ENCODE measurements at regions not wholly inside any gene's neighbourhood (a gene's known extent, or its start where the extent isn't known, plus 50 kb on each side); places are given as distances from the start of the nearest gene placed in this dataset.

DNA sequence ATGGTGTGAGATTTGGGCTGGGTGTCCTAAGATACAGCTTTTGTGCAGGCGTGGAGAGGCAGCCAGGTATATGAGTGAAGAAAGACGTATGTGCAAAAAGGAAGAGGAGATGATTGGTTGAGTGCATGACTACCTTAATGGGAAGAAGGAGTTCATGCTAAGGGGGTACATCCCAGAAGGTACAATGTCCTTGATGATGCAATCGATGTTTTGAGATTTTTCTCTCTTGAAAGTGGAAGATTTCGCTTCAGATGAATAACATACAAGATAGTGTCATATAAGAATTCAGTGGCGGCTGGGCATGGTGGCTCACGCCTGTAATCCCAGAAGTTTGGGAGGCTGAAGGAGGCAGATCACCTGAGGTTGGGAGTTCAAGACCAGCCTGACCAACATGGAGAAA is 357.1 kb downstream of the KLF12 start:
- TF ChIP-seq, protein P1, sequence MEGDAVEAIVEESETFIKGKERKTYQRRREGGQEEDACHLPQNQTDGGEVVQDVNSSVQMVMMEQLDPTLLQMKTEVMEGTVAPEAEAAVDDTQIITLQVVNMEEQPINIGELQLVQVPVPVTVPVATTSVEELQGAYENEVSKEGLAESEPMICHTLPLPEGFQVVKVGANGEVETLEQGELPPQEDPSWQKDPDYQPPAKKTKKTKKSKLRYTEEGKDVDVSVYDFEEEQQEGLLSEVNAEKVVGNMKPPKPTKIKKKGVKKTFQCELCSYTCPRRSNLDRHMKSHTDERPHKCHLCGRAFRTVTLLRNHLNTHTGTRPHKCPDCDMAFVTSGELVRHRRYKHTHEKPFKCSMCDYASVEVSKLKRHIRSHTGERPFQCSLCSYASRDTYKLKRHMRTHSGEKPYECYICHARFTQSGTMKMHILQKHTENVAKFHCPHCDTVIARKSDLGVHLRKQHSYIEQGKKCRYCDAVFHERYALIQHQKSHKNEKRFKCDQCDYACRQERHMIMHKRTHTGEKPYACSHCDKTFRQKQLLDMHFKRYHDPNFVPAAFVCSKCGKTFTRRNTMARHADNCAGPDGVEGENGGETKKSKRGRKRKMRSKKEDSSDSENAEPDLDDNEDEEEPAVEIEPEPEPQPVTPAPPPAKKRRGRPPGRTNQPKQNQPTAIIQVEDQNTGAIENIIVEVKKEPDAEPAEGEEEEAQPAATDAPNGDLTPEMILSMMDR (conservative IDR thresholded peaks at IDR 0.05; ENCODE audit: low read depth, low read length) = no peak
- no peak for TF ChIP-seq POLR2A (IDR thresholded peaks at IDR 0.05; ENCODE audit: low read depth, low read length)
- TF ChIP-seq MAFK (IDR thresholded peaks at IDR 0.05; ENCODE audit: low read depth, low read length) = no peak
- no peak for TF ChIP-seq MXI1 (IDR thresholded peaks at IDR 0.05; ENCODE audit: borderline replicate concordance, low read depth, low read length)
- no peak for TF ChIP-seq RAD21 (IDR thresholded peaks at IDR 0.05; ENCODE audit: low read length)
- TF ChIP-seq CHD1 (IDR thresholded peaks at IDR 0.05; ENCODE audit: low read depth, low read length) = no peak
- no peak for TF ChIP-seq BHLHE40 (IDR thresholded peaks at IDR 0.05; ENCODE audit: low read depth, low read length)
- no peak for TF ChIP-seq SMC3 (IDR thresholded peaks at IDR 0.05; ENCODE audit: low read depth, low read length)
- TF ChIP-seq, protein P2, sequence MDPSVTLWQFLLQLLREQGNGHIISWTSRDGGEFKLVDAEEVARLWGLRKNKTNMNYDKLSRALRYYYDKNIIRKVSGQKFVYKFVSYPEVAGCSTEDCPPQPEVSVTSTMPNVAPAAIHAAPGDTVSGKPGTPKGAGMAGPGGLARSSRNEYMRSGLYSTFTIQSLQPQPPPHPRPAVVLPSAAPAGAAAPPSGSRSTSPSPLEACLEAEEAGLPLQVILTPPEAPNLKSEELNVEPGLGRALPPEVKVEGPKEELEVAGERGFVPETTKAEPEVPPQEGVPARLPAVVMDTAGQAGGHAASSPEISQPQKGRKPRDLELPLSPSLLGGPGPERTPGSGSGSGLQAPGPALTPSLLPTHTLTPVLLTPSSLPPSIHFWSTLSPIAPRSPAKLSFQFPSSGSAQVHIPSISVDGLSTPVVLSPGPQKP (IDR thresholded peaks at IDR 0.05; ENCODE audit: borderline replicate concordance, low read depth, low read length) = no peak
